HL-60 (cell line): ENCODE measurements at regions not wholly inside any gene's neighbourhood (a gene's known extent, or its start where the extent isn't known, plus 50 kb on each side); places are given as distances from the start of the nearest gene placed in this dataset.

ENCODE experiments used
- CTCF ChIP-seq: IDR thresholded peaks from one replicate; pipeline ENCODE4 v1.5.1; 2011; ENCODE audit warnings: low read length, control low read depth, inconsistent platforms; ENCODE audit not compliant: insufficient read depth
- REST ChIP-seq: IDR thresholded peaks from 2 replicates; pipeline ENCODE4 v1.6.1; 2012; ENCODE audit warnings: low read depth; ENCODE audit not compliant: insufficient replicate concordance

- no peak for TF ChIP-seq CTCF
- no peak for TF ChIP-seq REST
These were observed 124.6 kb upstream of the NGF start for GRCh38 chr1:115462566-115463076.
